H1 (cell line): ENCODE measurements at regions not wholly inside any gene's neighbourhood (a gene's known extent, or its start where the extent isn't known, plus 50 kb on each side); places are given as distances from the start of the nearest gene placed in this dataset.

ENCODE experiments used
- CTCF ChIA-PET: fragments of 300-600 bp; sonication (Branson Sonifier 250); formaldehyde crosslinking; loops from one replicate; lab custom pipeline; 2021; ENCODE audit not compliant: partially characterized antibody; lab: Charles Lee
- POLR2A ChIA-PET: fragments of 300-600 bp; sonication (Branson Sonifier 250); formaldehyde crosslinking; loops from one replicate; lab custom pipeline; 2021; ENCODE audit warnings: inconsistent platforms; ENCODE audit not compliant: partially characterized antibody; lab: Charles Lee
- DNase-seq, 2 experiments: peaks; one replicate each; pipeline versions ENCODE4 v3.0.0 to v3.0.0-alpha.2; 2010 to 2022; ENCODE audit warnings: low spot score in 2 of 2, low read depth in 1 of 2, mixed read lengths in 1 of 2
- FAIRE-seq: peaks from 2 replicates; lab custom pipeline; 2011; peaks lifted over from hg19 to GRCh38; lab: Jason Lieb, UNC
- H2AFZ ChIP-seq: 2 replicates; pipeline ENCODE4 v1.8.1; 2012; ENCODE audit warnings: low read length, inconsistent platforms
- H2AK5ac ChIP-seq: 2 replicates; pipeline ENCODE4 v1.6.1; 2013; ENCODE audit warnings: low read depth, low read length
- H2BK120ac ChIP-seq: replicated peaks from 2 replicates; pipeline ENCODE3; 2013; ENCODE audit warnings: low read depth, low read length, inconsistent platforms
- H2BK12ac ChIP-seq: 2 replicates; pipeline ENCODE4 v1.6.1; 2013; ENCODE audit warnings: low read depth, low read length
- H2BK15ac ChIP-seq: 2 replicates; pipeline ENCODE4 v1.6.1; 2013; ENCODE audit warnings: low read length
- H2BK20ac ChIP-seq: 2 replicates; pipeline ENCODE4 v1.6.1; 2013; ENCODE audit warnings: low read length
- H2BK5ac ChIP-seq: 2 replicates; pipeline ENCODE4 v1.6.1; 2013; ENCODE audit warnings: low read depth, low read length
- H3K14ac ChIP-seq: 2 replicates; pipeline ENCODE4 v1.6.1; 2013; ENCODE audit warnings: inconsistent platforms; ENCODE audit not compliant: insufficient read length
- H3K18ac ChIP-seq: 2 replicates; pipeline ENCODE4 v1.6.1; 2013; ENCODE audit warnings: low read length; ENCODE audit errors: extremely low read depth
- H3K23ac ChIP-seq: 2 replicates; pipeline ENCODE4 v1.6.1; 2013; ENCODE audit warnings: inconsistent platforms; ENCODE audit not compliant: insufficient read length
- H3K23me2 ChIP-seq: 2 replicates; pipeline ENCODE4 v1.6.1; 2013; ENCODE audit warnings: low read depth, low read length
- H3K27ac ChIP-seq: 2 replicates; pipeline ENCODE4 v1.6.1; 2011; ENCODE audit warnings: low read depth, low read length, inconsistent platforms
- H3K27me3 ChIP-seq, 4 experiments: replicated peaks in 1 of 4; 1 replicate in 1 of 4; 2 replicates in 3 of 4; pipeline versions ENCODE4 v1.6.1 to v1.8.1; 2011 to 2013; ENCODE audit warnings: low read length in 3 of 4, mild to moderate bottlenecking in 3 of 4, inconsistent platforms in 2 of 4, mixed read lengths in 2 of 4, moderate library complexity in 1 of 4; ENCODE audit not compliant: control insufficient read depth in 3 of 4, insufficient read depth in 3 of 4; ENCODE audit errors: extremely low read depth in 1 of 4
- H3K36me3 ChIP-seq, 4 experiments: 2 replicates each; pipeline versions ENCODE4 v1.6.1 to v1.8.1; 2011 to 2013; ENCODE audit warnings: mild to moderate bottlenecking in 4 of 4, low read length in 3 of 4, moderate library complexity in 2 of 4, control low read depth in 1 of 4, inconsistent platforms in 1 of 4; ENCODE audit not compliant: insufficient read depth in 4 of 4, control insufficient read depth in 2 of 4
- H3K4ac ChIP-seq: replicated peaks from 2 replicates; pipeline ENCODE3; 2013; ENCODE audit warnings: low read length, low read depth, mixed read lengths, inconsistent platforms; ENCODE audit not compliant: insufficient read length
- H3K4me1 ChIP-seq, 4 experiments: replicated peaks in 1 of 4; 1 replicate in 1 of 4; 2 replicates in 3 of 4; pipeline versions ENCODE4 v1.6.1 to v1.8.1; 2011 to 2013; ENCODE audit warnings: low read length in 3 of 4, inconsistent platforms in 2 of 4, mixed read lengths in 1 of 4; ENCODE audit not compliant: insufficient read depth in 4 of 4, control insufficient read depth in 3 of 4
- H3K4me2 ChIP-seq, 2 experiments: 2 replicates each; pipeline versions ENCODE4 v1.6.1 to v1.8.1; 2011 to 2013; ENCODE audit warnings: low read depth in 2 of 2, low read length in 2 of 2, control low read depth in 1 of 2, inconsistent platforms in 1 of 2, mild to moderate bottlenecking in 1 of 2; ENCODE audit not compliant: insufficient read depth in 1 of 2
- H3K4me3 ChIP-seq, 4 experiments: fragments of 200-600, 300-600 bp in 1 of 4; sonication (generic), shearing (Covaris generic), sonication (Bioruptor Twin) in 1 of 4; 2 replicates each; pipeline versions ENCODE4 v1.5.1 to v1.8.1; 2011 to 2016; ENCODE audit warnings: low read length in 4 of 4, low read depth in 3 of 4, control low read depth in 2 of 4, inconsistent platforms in 2 of 4, mild to moderate bottlenecking in 2 of 4, mixed read lengths in 1 of 4, moderate library complexity in 1 of 4; ENCODE audit not compliant: insufficient read depth in 2 of 4; ENCODE audit errors: extremely low read depth in 1 of 4
- H3K56ac ChIP-seq: replicated peaks from 2 replicates; pipeline ENCODE3; 2013; ENCODE audit warnings: low read depth, mild to moderate bottlenecking, mixed read lengths, low read length, inconsistent platforms; ENCODE audit not compliant: insufficient read length
- H3K79me1 ChIP-seq: 2 replicates; pipeline ENCODE4 v1.6.1; 2013; ENCODE audit warnings: low read depth, low read length, control low read depth
- H3K79me2 ChIP-seq, 2 experiments: 2 replicates each; pipeline versions ENCODE4 v1.6.1 to v1.8.1; 2012 to 2013; ENCODE audit warnings: low read length in 2 of 2, mild to moderate bottlenecking in 2 of 2, inconsistent platforms in 1 of 2; ENCODE audit not compliant: insufficient read depth in 2 of 2, control insufficient read depth in 1 of 2
- H3K9ac ChIP-seq, 4 experiments: replicated peaks in 1 of 4; 1 replicate in 1 of 4; 2 replicates in 3 of 4; pipeline versions ENCODE4 v1.6.1 to v1.8.1; 2011 to 2013; ENCODE audit warnings: low read depth in 3 of 4, low read length in 3 of 4, control low read depth in 2 of 4, mild to moderate bottlenecking in 2 of 4, moderate library complexity in 2 of 4, inconsistent platforms in 1 of 4; ENCODE audit errors: extremely low read depth in 1 of 4
- H3K9me3 ChIP-seq, 2 experiments: 2 replicates each; pipeline versions ENCODE4 v1.6.1 to v1.8.1; 2012 to 2013; ENCODE audit warnings: mild to moderate bottlenecking in 2 of 2, moderate library complexity in 2 of 2, control low read depth in 1 of 2, inconsistent platforms in 1 of 2, low read depth in 1 of 2, low read length in 1 of 2, mixed read lengths in 1 of 2; ENCODE audit not compliant: insufficient read depth in 2 of 2
- H4K20me1 ChIP-seq, 2 experiments: replicated peaks in 1 of 2; 2 replicates each; pipeline versions ENCODE3 to v1.8.1; 2011 to 2013; ENCODE audit warnings: inconsistent platforms in 2 of 2, low read length in 2 of 2, mild to moderate bottlenecking in 1 of 2; ENCODE audit not compliant: insufficient read depth in 2 of 2, control insufficient read depth in 1 of 2
- H4K5ac ChIP-seq: 2 replicates; pipeline ENCODE4 v1.6.1; 2013; ENCODE audit warnings: low read length, low read depth, mixed read lengths, inconsistent platforms; ENCODE audit not compliant: insufficient read length
- H4K8ac ChIP-seq: 2 replicates; pipeline ENCODE4 v1.8.0; 2013; ENCODE audit warnings: mild to moderate bottlenecking, moderate library complexity, low read length, inconsistent platforms; ENCODE audit not compliant: insufficient read depth; ENCODE audit errors: extremely low read depth
- H4K91ac ChIP-seq: replicated peaks from 2 replicates; pipeline ENCODE3; 2013; ENCODE audit warnings: low read length, mixed read lengths, inconsistent platforms; ENCODE audit not compliant: insufficient read length
- BRCA1 ChIP-seq: IDR thresholded peaks from 2 replicates; pipeline ENCODE4 v1.6.1; 2012; ENCODE audit warnings: low read depth, low read length, improper control_type of control experiment
- CBX8 ChIP-seq: fragments of 300-800, 300-1000 bp; sonication (generic); IDR thresholded peaks from 2 replicates; pipeline ENCODE4 v1.7.1; 2016; ENCODE audit warnings: low read depth, low read length, borderline replicate concordance
- CEBPB ChIP-seq: IDR thresholded peaks from 2 replicates; pipeline ENCODE4 v1.6.1; 2012; ENCODE audit warnings: low read depth, low read length
- CHD1 ChIP-seq: IDR thresholded peaks from 2 replicates; pipeline ENCODE4 v1.6.1; 2012; ENCODE audit warnings: low read depth, low read length, improper control_type of control experiment
- EZH2 ChIP-seq: fragments of 200-600 bp; sonication (generic); IDR thresholded peaks from 2 replicates; pipeline ENCODE4 v1.7.1; 2012; ENCODE audit warnings: low read depth, mild to moderate bottlenecking, moderate library complexity, low read length, inconsistent platforms; ENCODE audit not compliant: severe bottlenecking
- GABPA ChIP-seq: IDR thresholded peaks from 2 replicates; pipeline ENCODE4 v1.6.1; 2011; ENCODE audit warnings: mild to moderate bottlenecking, low read length, moderate library complexity, borderline replicate concordance; ENCODE audit not compliant: insufficient read depth
- KDM4A ChIP-seq: IDR thresholded peaks from one replicate; pipeline ENCODE4 v1.7.1; 2012; ENCODE audit warnings: low read depth, mild to moderate bottlenecking, moderate library complexity, low read length, inconsistent platforms; ENCODE audit not compliant: severe bottlenecking
- POLR2A ChIP-seq, 2 experiments: IDR thresholded peaks; 1 replicate in 1 of 2; 2 replicates in 1 of 2; pipeline ENCODE4 v1.6.1; 2011; ENCODE audit warnings: low read depth in 2 of 2, low read length in 2 of 2, mild to moderate bottlenecking in 2 of 2; ENCODE audit errors: control extremely low read depth in 1 of 2
- RXRA ChIP-seq: IDR thresholded peaks from 2 replicates; pipeline ENCODE4 v1.6.1; 2011; ENCODE audit warnings: low read depth, mild to moderate bottlenecking, low read length, moderate library complexity; ENCODE audit not compliant: insufficient read depth
- SIRT6 ChIP-seq: IDR thresholded peaks from one replicate; pipeline ENCODE4 v1.7.1; 2012; ENCODE audit warnings: low read length, inconsistent platforms
- SP1 ChIP-seq: IDR thresholded peaks from 2 replicates; pipeline ENCODE4 v1.6.1; 2011; ENCODE audit warnings: low read depth, low read length
- SP2 ChIP-seq: IDR thresholded peaks from 2 replicates; pipeline ENCODE4 v1.6.1; 2012; ENCODE audit warnings: mild to moderate bottlenecking, low read length, inconsistent platforms
- TBP ChIP-seq: IDR thresholded peaks from 2 replicates; pipeline ENCODE4 v1.6.1; 2011; ENCODE audit warnings: low read depth, low read length, improper control_type of control experiment
- USF2 ChIP-seq: IDR thresholded peaks from 2 replicates; pipeline ENCODE4 v1.6.1; 2011; ENCODE audit warnings: low read length, improper control_type of control experiment
- WGBS, 2 experiments: shearing (Covaris generic) in 1 of 2; methylation state at CpG; one replicate each; pipeline versions ENCODE4 v1.1.6 to v1.1.7; 2013 to 2015; ENCODE audit warnings: low lambda C conversion rate in 2 of 2, mixed read lengths in 2 of 2, inconsistent platforms in 1 of 2, low coverage in 1 of 2, missing lambda C conversion rate in 1 of 2; ENCODE audit not compliant: insufficient replicate concordance in 2 of 2, insufficient coverage in 1 of 2, insufficient read length in 1 of 2; ENCODE audit errors: extremely low coverage in 1 of 2, missing lambda C conversion rate in 1 of 2; 5-methylcytosine and 5-hydroxymethylcytosine counted together

GRCh38 chr2:19764998-19765397 lies 136.8 kb downstream of the TTC32 start:
- no peaks in the 10 kb centered on the region for H3K79me1 ChIP-seq
- H4K8ac ChIP-seq = no peak overlapping the region
- H3K23ac ChIP-seq = no peak overlapping the region
- H2BK120ac ChIP-seq = no peak overlapping the region
- H2AK5ac ChIP-seq = no peak overlapping the region
- POLR2A ChIA-PET = interaction anchor here (1.4 kb wide), 1 partner anchor 10 kb away, joined by 3 read pairs; no protein-coding TSS in a partner anchor
- H2BK12ac ChIP-seq = no peak overlapping the region
- no peak overlapping the region for H3K27ac ChIP-seq
- DNase-seq (no peak), FAIRE-seq (no peak)
- no peak overlapping the region for H3K9ac ChIP-seq
- H2AFZ ChIP-seq = no peak overlapping the region
- H3K79me2 ChIP-seq = no peaks in the 10 kb centered on the region
- no peak overlapping the region for H3K4ac ChIP-seq
- no peaks in the 10 kb centered on the region for H3K4me1 ChIP-seq
- H2BK15ac ChIP-seq = no peak overlapping the region
- H4K91ac ChIP-seq = no peak overlapping the region
- no peak overlapping the region for H4K5ac ChIP-seq
- no peaks in the 10 kb centered on the region for H3K27me3 ChIP-seq
- H3K4me3 ChIP-seq = no peak overlapping the region
- CTCF ChIA-PET = interaction anchor here (1.0 kb wide), 1 partner anchor 109 kb away, joined by 3 read pairs; no protein-coding TSS in a partner anchor
- no peaks in the 10 kb centered on the region; a peak in 2 of 8 replicates for H3K36me3 ChIP-seq
- 80% methylated on average over 6 of the region's 6 CpGs; no CpG with 5 or more reads in 1 of the 2 experiments for WGBS, 2 experiments
- H3K14ac ChIP-seq = no peak overlapping the region
- no peaks in the 10 kb centered on the region for H3K23me2 ChIP-seq
- no peak overlapping the region for H3K4me2 ChIP-seq
- H2BK20ac ChIP-seq = no peak overlapping the region
- no peak overlapping the region for H3K56ac ChIP-seq
- no peak overlapping the region for H2BK5ac ChIP-seq
- TF ChIP-seq TBP (no peak), BRCA1 (no peak), RXRA (no peak), GABPA (no peak), CHD1 (no peak), KDM4A (no peak), CEBPB (no peak), CBX8 (no peak), SP2 (no peak), SP1 (no peak), SIRT6 (no peak), EZH2 (no peak), POLR2A (IDR thresholded peaks at IDR 0.05; ENCODE audit: control extremely low read depth in 1 of 2, low read depth in 2 of 2, low read length in 2 of 2) (no peak), USF2 (no peak)
- TF ChIP-seq, all 59 proteins: peak for 0
- no peaks in the 10 kb centered on the region for H4K20me1 ChIP-seq
- H3K9me3 ChIP-seq = no peaks in the 10 kb centered on the region
- H3K18ac ChIP-seq = no peak overlapping the region
